Thyroid gland (tissue), 4 donors: ENCODE measurements at regions not wholly inside any gene's neighbourhood (a gene's known extent, or its start where the extent isn't known, plus 50 kb on each side); places are given as distances from the start of the nearest gene placed in this dataset.
A peak's percentile ranks its signal among the peaks of the same experiment; 100 is the strongest.

ENCODE experiments used
- DNase-seq, 2 donors: peaks; one replicate each; pipeline ENCODE4 v3.0.0-alpha.2; 2019
- H3K27ac ChIP-seq, 3 donors: fragments of 200-600 bp; sonication (generic); 1 replicate in 2 of 3; 2 replicates in 1 of 3; pipeline ENCODE4 v1.5.1; 2016 to 2019; ENCODE audit warnings: mild to moderate bottlenecking in 1 of 3, moderate library complexity in 1 of 3
- H3K27me3 ChIP-seq: fragments of 200-600 bp; sonication (generic); one replicate; pipeline ENCODE4 v1.5.1; 2019
- H3K36me3 ChIP-seq, 2 donors: fragments of 200-600 bp; sonication (generic); one replicate each; pipeline ENCODE4 v1.5.1; 2016 to 2019
- H3K4me1 ChIP-seq, 2 donors: fragments of 200-600 bp; sonication (generic); one replicate each; pipeline ENCODE4 v1.5.1; 2017 to 2019
- H3K4me3 ChIP-seq, 3 donors: fragments of 200-600 bp; sonication (generic); replicated peaks in 1 of 3; 1 replicate in 2 of 3; 2 replicates in 1 of 3; pipeline ENCODE4 v1.5.1; 2016; ENCODE audit warnings: mild to moderate bottlenecking in 1 of 3
- H3K9me3 ChIP-seq: fragments of 200-600 bp; sonication (generic); one replicate; pipeline ENCODE4 v1.5.1; 2017
- POLR2A ChIP-seq, 2 donors: fragments of 450-650 bp; IDR thresholded peaks; one replicate each; pipeline ENCODE4 v1.6.1; 2017; ENCODE audit warnings: antibody characterized with exemption in 2 of 2, mild to moderate bottlenecking in 2 of 2, moderate library complexity in 1 of 2
- WGBS, 2 donors: methylation state at CpG; one replicate each; pipeline ENCODE4 v1.1.5; 2017; 5-methylcytosine and 5-hydroxymethylcytosine counted together
- intact Hi-C: fragments of 100-400 bp; cut with DNase I; formaldehyde crosslinking; loops from one replicate; pipeline ENCODE4 v1.15.1; 2023
- TF ChIP-seq, protein P1 (sequence below), 6 experiments: fragments of 200-600 bp in 3 of 6; fragments of 450-650 bp in 3 of 6; sonication (generic) in 3 of 6; IDR thresholded peaks; one replicate each; pipeline ENCODE4 v1.5.1; 2016 to 2019; ENCODE audit warnings: antibody characterized with exemption in 6 of 6, mild to moderate bottlenecking in 2 of 6, inconsistent platforms in 1 of 6, moderate library complexity in 1 of 6

- TF ChIP-seq POLR2A (IDR thresholded peaks at IDR 0.05) = no peak
- TF ChIP-seq, protein P1, sequence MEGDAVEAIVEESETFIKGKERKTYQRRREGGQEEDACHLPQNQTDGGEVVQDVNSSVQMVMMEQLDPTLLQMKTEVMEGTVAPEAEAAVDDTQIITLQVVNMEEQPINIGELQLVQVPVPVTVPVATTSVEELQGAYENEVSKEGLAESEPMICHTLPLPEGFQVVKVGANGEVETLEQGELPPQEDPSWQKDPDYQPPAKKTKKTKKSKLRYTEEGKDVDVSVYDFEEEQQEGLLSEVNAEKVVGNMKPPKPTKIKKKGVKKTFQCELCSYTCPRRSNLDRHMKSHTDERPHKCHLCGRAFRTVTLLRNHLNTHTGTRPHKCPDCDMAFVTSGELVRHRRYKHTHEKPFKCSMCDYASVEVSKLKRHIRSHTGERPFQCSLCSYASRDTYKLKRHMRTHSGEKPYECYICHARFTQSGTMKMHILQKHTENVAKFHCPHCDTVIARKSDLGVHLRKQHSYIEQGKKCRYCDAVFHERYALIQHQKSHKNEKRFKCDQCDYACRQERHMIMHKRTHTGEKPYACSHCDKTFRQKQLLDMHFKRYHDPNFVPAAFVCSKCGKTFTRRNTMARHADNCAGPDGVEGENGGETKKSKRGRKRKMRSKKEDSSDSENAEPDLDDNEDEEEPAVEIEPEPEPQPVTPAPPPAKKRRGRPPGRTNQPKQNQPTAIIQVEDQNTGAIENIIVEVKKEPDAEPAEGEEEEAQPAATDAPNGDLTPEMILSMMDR (IDR thresholded peaks at IDR 0.05) = no peak
- Histone ChIP-seq H3K36me3 (no peaks in the 10 kb centered on the region), H3K4me3 (no peak overlapping the region), H3K9me3 (no peaks in the 10 kb centered on the region), H3K27me3 (no peaks in the 10 kb centered on the region), H3K27ac (no peak overlapping the region), H3K4me1 (peaks cover 18 to 20% of the 10 kb centered on the region in 2 donors)
- WGBS, 2 donors = 77 to 78% methylated on average over 6 of the region's 6 CpGs
- DNase-seq = no peak
- intact Hi-C loops = no loop called here
Observed at GRCh38 chr5:56459394-56460194, 226.5 kb upstream of the ANKRD55 start.

GRCh38 chr5:56457887-56458812 is 225.0 kb upstream of the ANKRD55 start:
- Histone ChIP-seq H3K27ac (peak overlapping the region in 1 of 3 donors; percentile 18), H3K4me1 (peaks cover 10 to 11% of the 10 kb centered on the region in 2 donors), H3K36me3 (no peaks in the 10 kb centered on the region), H3K9me3 (no peaks in the 10 kb centered on the region), H3K4me3 (no peak overlapping the region), H3K27me3 (no peaks in the 10 kb centered on the region)
- no peak for TF ChIP-seq POLR2A (IDR thresholded peaks at IDR 0.05)
- TF ChIP-seq, protein P1 (IDR thresholded peaks at IDR 0.05) = no peak
- WGBS, 2 donors = 80 to 82% methylated on average over 8 of the region's 8 CpGs
- intact Hi-C loops = no loop called here
- DNase-seq = no peak

DNA sequence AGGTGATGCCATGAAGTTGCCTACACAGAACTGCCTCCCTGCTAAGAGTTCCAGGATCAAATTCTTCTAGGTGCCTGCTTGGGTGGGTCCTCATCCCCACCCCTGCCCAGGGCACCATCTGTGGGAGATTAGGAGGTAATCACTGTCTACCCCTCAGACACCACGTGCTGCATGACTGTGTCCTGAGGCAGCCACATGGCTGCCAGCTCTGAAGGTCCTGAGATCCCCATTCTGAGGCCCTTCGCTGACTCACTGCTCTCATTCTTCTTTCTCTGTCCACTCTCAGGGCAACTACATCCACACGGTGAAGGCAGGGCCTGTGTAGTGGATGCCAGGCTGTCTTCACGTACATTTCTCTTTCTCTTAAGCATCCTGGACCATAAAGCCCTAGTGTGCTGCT is 222.9 kb upstream of the ANKRD55 start:
- H3K27ac ChIP-seq = no peak overlapping the region
- H3K4me3 ChIP-seq = no peak overlapping the region
- TF ChIP-seq POLR2A (IDR thresholded peaks at IDR 0.05) = no peak
- TF ChIP-seq, protein P1 (IDR thresholded peaks at IDR 0.05) = no peak
- 95 to 99% methylated on average over 4 of the region's 4 CpGs for WGBS, 2 donors
- no peaks in the 10 kb centered on the region for H3K27me3 ChIP-seq
- H3K4me1 ChIP-seq = peaks cover 10% of the 10 kb centered on the region in 2 donors
- no peak for DNase-seq
- intact Hi-C loops = no loop called here
- H3K36me3 ChIP-seq = no peaks in the 10 kb centered on the region
- H3K9me3 ChIP-seq = no peaks in the 10 kb centered on the region

DNA sequence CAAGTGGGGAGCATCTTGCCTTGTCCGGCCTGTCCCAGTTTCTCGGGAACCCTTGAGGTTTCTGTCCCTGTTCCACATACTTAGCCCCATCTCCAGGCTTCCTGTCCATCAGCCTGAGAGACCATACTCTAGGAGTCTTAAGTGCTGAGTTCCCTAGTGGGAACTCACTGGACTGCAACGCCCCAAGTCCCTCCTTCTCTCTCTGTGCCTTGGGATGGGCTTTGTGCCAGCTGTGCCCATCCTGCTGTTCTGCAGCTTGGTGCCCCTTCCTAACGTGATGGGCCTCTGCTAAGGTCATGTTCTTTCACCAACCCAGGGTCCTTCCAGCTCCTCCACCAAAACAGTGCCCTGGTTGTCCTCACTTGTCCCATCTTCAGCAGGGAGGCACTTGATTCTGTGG is 222.3 kb upstream of the ANKRD55 start:
- no peaks in the 10 kb centered on the region for H3K9me3 ChIP-seq
- no peak overlapping the region for H3K4me3 ChIP-seq
- H3K4me1 ChIP-seq = peaks cover 4% of the 10 kb centered on the region in 2 donors
- WGBS, 2 donors = 35 to 75% methylated on average over 4 of the region's 4 CpGs
- no peak for TF ChIP-seq POLR2A (IDR thresholded peaks at IDR 0.05)
- TF ChIP-seq, protein P1 (IDR thresholded peaks at IDR 0.05) = no peak
- intact Hi-C loops = no loop called here
- peak; percentile 56 to 58 for DNase-seq
- H3K36me3 ChIP-seq = no peaks in the 10 kb centered on the region
- no peak overlapping the region for H3K27ac ChIP-seq
- H3K27me3 ChIP-seq = no peaks in the 10 kb centered on the region
